KOPT-K1 (cell line): ENCODE measurements at regions not wholly inside any gene's neighbourhood (a gene's known extent, or its start where the extent isn't known, plus 50 kb on each side); places are given as distances from the start of the nearest gene placed in this dataset.
"Not testable (repeated sequence)": the region's sequence is repeated elsewhere in the genome, so short reads cannot be mapped to it uniquely, and the experiment has no call there.

Source experiments
- H3K27ac ChIP-seq: fragments of 200-600 bp; sonication (generic); 2 replicates; pipeline ENCODE4 v1.5.1; 2016; ENCODE audit warnings: antibody characterized with exemption, mild to moderate bottlenecking, low read depth, low read length; ENCODE audit not compliant: poor library complexity, severe bottlenecking
- H3K36me3 ChIP-seq: fragments of 200-600 bp; sonication (generic); 2 replicates; pipeline ENCODE4 v1.5.1; 2017; ENCODE audit warnings: antibody characterized with exemption, mild to moderate bottlenecking, low read length, moderate library complexity; ENCODE audit not compliant: insufficient read depth
- H3K9me3 ChIP-seq: fragments of 200-600 bp; sonication (generic); 2 replicates; pipeline ENCODE4 v1.5.1; 2017; ENCODE audit warnings: antibody characterized with exemption, low read length, mild to moderate bottlenecking; ENCODE audit not compliant: insufficient read depth, poor library complexity, severe bottlenecking

GRCh38 chr21:14824126-14824525 is 240.7 kb downstream of the NRIP1 start:
- Histone ChIP-seq H3K27ac (no peak overlapping the region), H3K36me3 (no peaks in the 10 kb centered on the region), H3K9me3 (no peaks in the 10 kb centered on the region)

- Histone ChIP-seq H3K9me3 (no peaks in the 10 kb centered on the region), H3K27ac (no peak overlapping the region), H3K36me3 (no peaks in the 10 kb centered on the region)
Measured at GRCh38 chr21:14817311-14817710, 247.5 kb downstream of the NRIP1 start.

DNA sequence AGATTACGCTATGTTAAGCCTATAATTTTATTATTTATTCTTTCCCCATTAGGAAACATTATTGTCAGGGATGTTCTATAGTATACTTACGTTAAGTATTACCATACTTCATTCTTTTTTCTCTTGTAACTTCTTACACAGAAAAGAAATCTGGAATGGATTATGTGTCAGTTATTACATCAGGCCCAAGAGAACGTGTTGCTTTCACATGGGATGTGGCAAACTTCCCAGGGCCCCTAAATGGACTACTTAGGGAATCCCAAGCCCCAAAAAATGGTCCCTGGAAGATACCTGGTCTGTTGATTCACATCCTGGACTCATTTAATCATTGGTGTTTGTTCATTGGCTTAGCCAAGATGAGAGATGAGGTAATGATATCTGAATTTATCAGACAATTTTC is 249.8 kb downstream of the NRIP1 start:
- peaks cover 5% of the 10 kb centered on the region for H3K9me3 ChIP-seq
- H3K27ac ChIP-seq: no peak overlapping the region
- H3K36me3 ChIP-seq: no peaks in the 10 kb centered on the region

- H3K27ac ChIP-seq: no peak overlapping the region
Measured at GRCh38 chr21:14814282-14814681, 250.5 kb downstream of the NRIP1 start.

DNA sequence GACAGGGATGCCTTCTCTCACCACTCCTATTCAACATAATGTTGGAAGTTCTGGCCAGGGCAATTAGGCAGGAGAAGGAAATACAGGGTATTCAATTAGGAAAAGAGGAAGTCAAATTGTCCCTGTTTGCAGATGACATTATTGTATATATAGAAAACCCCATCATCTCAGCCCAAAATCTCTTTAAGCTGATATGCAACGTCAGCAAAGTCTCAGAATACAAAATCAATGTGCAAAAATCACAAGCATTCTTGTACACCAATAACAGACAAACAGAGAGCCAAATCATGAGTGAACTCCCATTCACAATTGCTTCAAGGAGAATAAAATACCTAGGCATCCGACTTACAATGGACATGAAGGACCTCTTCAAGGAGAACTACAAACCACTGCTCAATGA is 258.1 kb upstream of the SAMSN1 start:
- not testable (repeated sequence) for H3K36me3 ChIP-seq, H3K9me3 ChIP-seq, H3K27ac ChIP-seq

More at GRCh38 chr21:14814282-14814681, 250.5 kb downstream of the NRIP1 start:
- Histone ChIP-seq H3K9me3 (peaks cover 5% of the 10 kb centered on the region), H3K36me3 (no peaks in the 10 kb centered on the region)

DNA sequence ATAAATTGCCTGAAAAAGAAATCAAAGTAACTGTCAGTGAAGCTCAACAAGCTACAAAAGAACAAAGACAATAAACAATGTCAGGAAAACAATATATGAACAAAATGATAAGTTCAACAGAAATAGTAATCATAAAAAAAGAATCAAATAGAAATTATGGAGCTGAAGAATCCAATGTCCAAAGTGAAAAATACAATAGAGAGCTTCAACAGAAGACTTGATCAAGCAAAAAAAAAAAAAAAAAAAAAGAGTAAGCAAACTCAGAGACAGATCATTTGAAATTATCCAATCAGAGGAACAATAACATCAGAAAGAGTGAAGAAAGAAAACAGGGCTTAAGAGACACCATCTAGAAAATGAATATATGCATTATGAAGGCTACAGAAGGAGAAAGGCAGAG is 251.4 kb upstream of the SAMSN1 start:
- Histone ChIP-seq H3K9me3 (peaks cover 19% of the 10 kb centered on the region), H3K36me3 (no peaks in the 10 kb centered on the region), H3K27ac (no peak overlapping the region)

DNA sequence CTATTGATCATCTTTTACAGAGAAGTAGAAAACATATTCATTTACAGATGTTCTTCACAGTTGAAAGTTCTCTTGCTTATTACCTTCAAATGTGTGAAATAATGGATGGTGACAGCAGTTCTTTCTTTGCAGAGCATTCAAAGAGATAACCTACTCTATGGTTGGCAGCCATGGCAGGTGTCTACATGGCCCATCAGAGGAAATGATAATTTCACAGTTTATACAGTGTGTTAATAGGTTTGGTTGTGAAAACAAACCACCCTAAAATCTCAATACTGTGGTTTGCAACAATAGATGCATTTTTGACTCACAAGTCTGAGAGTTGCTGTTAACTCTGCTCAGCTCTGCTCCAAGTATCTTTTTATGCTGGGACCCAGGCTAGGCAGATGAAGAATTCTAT is 241.2 kb upstream of the SAMSN1 start:
- H3K27ac ChIP-seq: no peak overlapping the region

GRCh38 chr21:14785679-14786078 is 239.6 kb upstream of the SAMSN1 start:
- H3K9me3 ChIP-seq: no peaks in the 10 kb centered on the region
- no peaks in the 10 kb centered on the region for H3K36me3 ChIP-seq
- no peak overlapping the region for H3K27ac ChIP-seq

More for the DNA sequence above, 241.2 kb upstream of the SAMSN1 start:
- Histone ChIP-seq H3K9me3 (no peaks in the 10 kb centered on the region), H3K36me3 (no peaks in the 10 kb centered on the region)

DNA sequence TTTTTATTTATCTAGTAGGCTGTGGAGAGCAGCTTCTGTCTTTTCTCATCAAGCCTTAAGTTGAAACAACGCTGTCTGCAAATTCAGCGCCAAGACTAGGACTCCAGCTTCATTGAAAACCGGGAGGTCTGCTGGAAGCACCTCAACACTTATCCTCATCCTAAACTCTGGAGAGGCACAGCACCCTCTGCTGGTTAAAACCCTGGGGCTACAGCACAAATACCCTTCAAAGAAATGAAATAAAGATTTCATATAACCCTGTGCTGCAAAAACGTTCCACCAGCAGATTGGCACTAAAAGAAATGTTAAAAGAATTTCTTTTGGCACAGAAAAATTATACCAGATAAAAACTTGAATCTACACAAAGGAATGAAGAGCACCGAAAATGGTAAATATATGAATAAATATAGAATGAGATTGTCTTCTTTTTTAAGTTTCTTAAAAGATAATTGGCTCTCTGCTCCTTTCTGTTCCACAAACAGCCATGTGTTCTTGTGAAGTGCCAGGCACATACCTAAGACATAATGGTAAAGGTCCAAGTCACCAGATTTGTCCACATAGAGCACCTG is 227.7 kb upstream of the SAMSN1 start:
- no peak overlapping the region for H3K27ac ChIP-seq
- no peaks in the 10 kb centered on the region for H3K36me3 ChIP-seq
- no peaks in the 10 kb centered on the region for H3K9me3 ChIP-seq

DNA sequence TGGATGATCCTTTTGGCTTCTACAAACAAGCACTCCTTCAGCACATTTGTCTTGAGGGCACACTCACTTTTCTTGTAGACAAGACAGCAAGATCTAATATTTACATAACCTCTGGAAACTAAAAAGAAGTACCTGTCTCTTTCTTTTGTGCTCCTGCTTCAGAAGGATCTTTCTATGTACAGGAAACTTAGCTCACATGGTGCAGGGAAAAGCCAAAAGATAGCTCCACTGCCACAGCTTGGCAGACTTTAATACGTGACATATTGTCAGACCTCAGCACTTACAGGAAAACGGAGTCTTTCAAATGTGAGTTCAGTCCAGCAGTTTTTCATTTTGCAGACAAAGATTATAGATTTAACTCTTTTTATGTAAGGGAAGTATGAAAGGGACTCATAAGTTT is 225.5 kb upstream of the SAMSN1 start:
- Histone ChIP-seq H3K36me3 (no peaks in the 10 kb centered on the region), H3K9me3 (no peaks in the 10 kb centered on the region), H3K27ac (no peak overlapping the region)

- Histone ChIP-seq H3K27ac (no peak overlapping the region), H3K9me3 (no peaks in the 10 kb centered on the region), H3K36me3 (no peaks in the 10 kb centered on the region)
Measured at GRCh38 chr21:14768042-14768441, 221.9 kb upstream of the SAMSN1 start.

GRCh38 chr21:14767192-14767852 is 221.2 kb upstream of the SAMSN1 start:
- H3K9me3 ChIP-seq: no peaks in the 10 kb centered on the region
- no peaks in the 10 kb centered on the region for H3K36me3 ChIP-seq
- no peak overlapping the region for H3K27ac ChIP-seq

DNA sequence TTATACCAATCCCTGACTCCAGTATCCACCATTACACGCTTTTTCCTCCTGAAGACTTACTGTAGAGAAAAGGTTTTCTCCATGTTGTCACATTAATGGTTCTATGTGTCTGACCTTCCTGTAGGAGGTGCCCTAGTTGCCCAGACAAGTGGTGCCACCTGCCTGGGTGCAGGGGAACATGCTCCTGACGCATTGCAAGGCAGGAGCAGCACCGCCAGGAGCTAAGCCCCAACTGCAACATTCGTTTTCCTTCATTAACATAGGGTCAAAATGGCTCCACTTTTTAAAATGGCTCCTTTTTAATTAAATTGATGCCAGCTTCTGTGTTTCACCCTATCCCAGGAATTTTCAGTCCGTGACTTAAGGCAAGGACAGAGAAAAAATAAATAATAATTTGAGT is 220.1 kb upstream of the SAMSN1 start:
- Histone ChIP-seq H3K36me3 (no peaks in the 10 kb centered on the region), H3K27ac (no peak overlapping the region), H3K9me3 (no peaks in the 10 kb centered on the region)

DNA sequence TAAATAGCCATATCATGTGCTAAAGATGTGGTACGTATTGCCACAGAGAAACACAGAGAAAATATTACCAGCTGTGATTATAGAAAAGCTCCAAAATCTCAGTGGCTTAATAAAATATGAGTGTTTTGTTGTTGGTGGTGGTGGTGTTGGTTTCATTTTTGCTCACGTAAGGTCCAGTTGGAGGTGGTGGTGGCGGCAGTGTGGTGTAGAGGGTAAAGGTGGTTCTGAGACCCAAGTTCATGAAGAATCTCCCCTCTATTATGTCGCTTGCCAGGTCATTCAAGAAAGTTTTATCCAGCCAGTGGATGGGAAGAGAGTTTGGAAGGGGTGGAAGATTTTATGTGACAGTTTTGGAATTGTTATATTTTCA is 217.6 kb upstream of the SAMSN1 start:
- Histone ChIP-seq H3K27ac (peak overlapping the region; percentile 46), H3K36me3 (no peaks in the 10 kb centered on the region), H3K9me3 (peaks cover 10% of the 10 kb centered on the region)

GRCh38 chr21:14762734-14763694 is 216.9 kb upstream of the SAMSN1 start:
- H3K27ac ChIP-seq: peak overlapping the region; percentile 46
- no peaks in the 10 kb centered on the region for H3K36me3 ChIP-seq
- H3K9me3 ChIP-seq: peaks cover 10% of the 10 kb centered on the region
